Neural cell (in vitro differentiated cells): ENCODE measurements at regions not wholly inside any gene's neighbourhood (a gene's known extent, or its start where the extent isn't known, plus 50 kb on each side); places are given as distances from the start of the nearest gene placed in this dataset.

Experiments
- H2AFZ ChIP-seq: fragments of 200-600, 300-800 bp; sonication (generic), shearing (Covaris generic); 2 replicates; pipeline ENCODE4 v1.6.0; 2014; ENCODE audit warnings: low read depth, mild to moderate bottlenecking, antibody characterized with exemption, low read length, moderate library complexity
- H3F3A ChIP-seq: fragments of 200-600 bp; shearing (Covaris generic); 2 replicates; pipeline ENCODE4 v1.6.1; 2016; ENCODE audit warnings: mild to moderate bottlenecking, moderate library complexity, mixed read lengths, antibody characterized with exemption, low read length; ENCODE audit not compliant: insufficient read depth, poor library complexity, severe bottlenecking
- H3K27ac ChIP-seq: fragments of 200-600, 300-800 bp; sonication (generic), shearing (Covaris generic); 2 replicates; pipeline ENCODE4 v1.5.1; 2014; ENCODE audit warnings: mild to moderate bottlenecking, low read length, moderate library complexity
- H3K27me3 ChIP-seq: fragments of 300-800, 200-600 bp; sonication (generic), shearing (Covaris generic); 2 replicates; pipeline ENCODE4 v1.6.0; 2014; ENCODE audit warnings: mild to moderate bottlenecking, low read depth, low read length, moderate library complexity; ENCODE audit not compliant: insufficient read depth
- H3K36me3 ChIP-seq: fragments of 300-800, 200-600 bp; sonication (generic), shearing (Covaris generic); 2 replicates; pipeline ENCODE4 v1.5.1; 2014; ENCODE audit warnings: mild to moderate bottlenecking, antibody characterized with exemption, low read length, moderate library complexity; ENCODE audit not compliant: insufficient read depth
- H3K4me2 ChIP-seq: fragments of 300-800, 200-600 bp; sonication (generic), shearing (Covaris generic); 2 replicates; pipeline ENCODE4 v1.6.0; 2014; ENCODE audit warnings: mild to moderate bottlenecking, low read length
- H3K4me3 ChIP-seq: fragments of 300-800, 200-600 bp; sonication (generic), shearing (Covaris generic); 2 replicates; pipeline ENCODE4 v1.5.1; 2014; ENCODE audit warnings: mild to moderate bottlenecking, low read length, moderate library complexity
- H3K79me2 ChIP-seq: fragments of 200-600 bp; shearing (Covaris generic); replicated peaks from 2 replicates; pipeline ENCODE4 v1.6.0; 2014; ENCODE audit warnings: mild to moderate bottlenecking, low read length, moderate library complexity; ENCODE audit not compliant: insufficient read depth
- H3K9ac ChIP-seq: fragments of 300-800, 200-600 bp; sonication (generic), shearing (Covaris generic); 2 replicates; pipeline ENCODE4 v1.6.1; 2016; ENCODE audit warnings: mild to moderate bottlenecking, low read length, mixed read lengths
- H3K9me2 ChIP-seq: fragments of 200-600 bp; shearing (Covaris generic); 2 replicates; pipeline ENCODE4 v1.6.1; 2016; ENCODE audit warnings: mild to moderate bottlenecking, low read length, mixed read lengths; ENCODE audit not compliant: insufficient read depth
- H3K9me3 ChIP-seq: fragments of 200-600, 300-800 bp; sonication (generic), shearing (Covaris generic); 2 replicates; pipeline ENCODE4 v1.6.1; 2016; ENCODE audit warnings: mild to moderate bottlenecking, mixed run types, low read length, moderate library complexity, mixed read lengths
- H4K20me1 ChIP-seq: fragments of 200-600 bp; shearing (Covaris generic); 2 replicates; pipeline ENCODE4 v1.6.1; 2016; ENCODE audit warnings: mild to moderate bottlenecking, mixed run types; ENCODE audit not compliant: insufficient read depth
- CTCF ChIP-seq: fragments of 450-650 bp; IDR thresholded peaks from 2 replicates; pipeline ENCODE4 v1.5.1; 2014; ENCODE audit warnings: antibody characterized with exemption, mild to moderate bottlenecking, moderate library complexity; ENCODE audit not compliant: poor library complexity, severe bottlenecking
- EP300 ChIP-seq: fragments of 450-650 bp; conservative IDR thresholded peaks from 2 replicates; pipeline ENCODE4 v1.6.1; 2014; ENCODE audit warnings: antibody characterized with exemption, mild to moderate bottlenecking, moderate library complexity; ENCODE audit not compliant: poor library complexity, severe bottlenecking
- EZH2 ChIP-seq: fragments of 200-600, 300-800 bp; shearing (Covaris generic), sonication (generic); IDR thresholded peaks from 2 replicates; pipeline ENCODE4 v1.6.1; 2014; ENCODE audit warnings: antibody characterized with exemption, low read length, borderline replicate concordance, mild to moderate bottlenecking; ENCODE audit not compliant: insufficient read depth, poor library complexity, severe bottlenecking
- MXI1 ChIP-seq: fragments of 450-650 bp; conservative IDR thresholded peaks from 2 replicates; pipeline ENCODE4 v1.6.1; 2014; ENCODE audit warnings: antibody characterized with exemption, mild to moderate bottlenecking; ENCODE audit not compliant: poor library complexity, severe bottlenecking
- POLR2AphosphoS5 ChIP-seq: IDR thresholded peaks from 2 replicates; pipeline ENCODE4 v1.6.1; 2012
- RAD21 ChIP-seq: fragments of 450-650 bp; conservative IDR thresholded peaks from 2 replicates; pipeline ENCODE4 v1.6.1; 2014; ENCODE audit warnings: antibody characterized with exemption, mild to moderate bottlenecking, moderate library complexity
- REST ChIP-seq: IDR thresholded peaks from 2 replicates; pipeline ENCODE4 v1.6.1; 2012; ENCODE audit warnings: borderline replicate concordance
- SMC3 ChIP-seq: fragments of 450-650 bp; conservative IDR thresholded peaks from 2 replicates; pipeline ENCODE4 v1.6.1; 2014; ENCODE audit warnings: antibody characterized with exemption, mild to moderate bottlenecking, moderate library complexity; ENCODE audit not compliant: poor library complexity
- TAF1 ChIP-seq: IDR thresholded peaks from 2 replicates; pipeline ENCODE4 v1.6.1; 2012; ENCODE audit warnings: low read depth

- no peak overlapping the region for H3K9ac ChIP-seq
- no peaks in the 10 kb centered on the region for H4K20me1 ChIP-seq
- no peak overlapping the region for H3K4me3 ChIP-seq
- TF ChIP-seq REST (no peak), EZH2 (no peak), CTCF (no peak), TAF1 (no peak), MXI1 (no peak), RAD21 (no peak), POLR2AphosphoS5 (no peak), EP300 (no peak), SMC3 (no peak)
- H3F3A ChIP-seq, result no peaks in the 10 kb centered on the region
- H3K36me3 ChIP-seq, result no peaks in the 10 kb centered on the region
- no peak overlapping the region for H2AFZ ChIP-seq
- H3K79me2 ChIP-seq, result no peaks in the 10 kb centered on the region
- H3K27ac ChIP-seq, result no peak overlapping the region
- no peak overlapping the region for H3K4me2 ChIP-seq
- H3K9me3 ChIP-seq, result no peaks in the 10 kb centered on the region
- no peaks in the 10 kb centered on the region for H3K27me3 ChIP-seq
- no peaks in the 10 kb centered on the region for H3K9me2 ChIP-seq
Observed at GRCh38 chr6:168250250-168250649, 69.3 kb downstream of the DACT2 start.

GRCh38 chr6:168249746-168250145 is 69.8 kb downstream of the DACT2 start:
- no peaks in the 10 kb centered on the region for H3K36me3 ChIP-seq
- H3K9ac ChIP-seq, result no peak overlapping the region
- H3K4me3 ChIP-seq, result no peak overlapping the region
- no peaks in the 10 kb centered on the region for H3K9me3 ChIP-seq
- H3K27ac ChIP-seq, result no peak overlapping the region
- H3K4me2 ChIP-seq, result no peak overlapping the region
- no peaks in the 10 kb centered on the region for H3F3A ChIP-seq
- no peak for TF ChIP-seq CTCF
- no peak for TF ChIP-seq RAD21
- TF ChIP-seq REST, result no peak
- TF ChIP-seq EP300, result no peak
- no peak for TF ChIP-seq TAF1
- no peak for TF ChIP-seq SMC3
- TF ChIP-seq POLR2AphosphoS5, result no peak
- TF ChIP-seq MXI1, result no peak
- TF ChIP-seq EZH2, result no peak
- no peaks in the 10 kb centered on the region for H3K79me2 ChIP-seq
- no peaks in the 10 kb centered on the region for H4K20me1 ChIP-seq
- no peak overlapping the region for H2AFZ ChIP-seq
- no peaks in the 10 kb centered on the region for H3K9me2 ChIP-seq
- no peaks in the 10 kb centered on the region for H3K27me3 ChIP-seq
